HCT116 (cell line): ENCODE measurements at regions not wholly inside any gene's neighbourhood (a gene's known extent, or its start where the extent isn't known, plus 50 kb on each side); places are given as distances from the start of the nearest gene placed in this dataset.

Experiments used
- ATAC-seq: fragments of 200-7000 bp; cut with Tn5 transposase; 2 replicates; pipeline ENCODE4 v1.9.1; 2020; ENCODE audit warnings: mild to moderate bottlenecking, moderate library complexity
- BruUV-seq: library from RNA; stranded (reverse); fragments of 400-500 nt; replicated peaks from 2 replicates; lab custom pipeline; 2021; lab: Mats Ljungman, UMichigan
- CTCF ChIA-PET: fragments of 300-600 bp; sonication (Branson Sonifier 250); formaldehyde crosslinking; loops from one replicate; lab custom pipeline; 2021; ENCODE audit warnings: antibody characterized with exemption; lab: Charles Lee
- POLR2A ChIA-PET: fragments of 300-600, 350-600 bp; sonication (Branson Sonifier 250); formaldehyde crosslinking; loops from one replicate; lab custom pipeline; 2021; ENCODE audit warnings: antibody characterized with exemption; lab: Charles Lee
- RAD21 ChIA-PET, 2 experiments: fragments of 300-600 bp; sonication (Branson Sonifier 250); formaldehyde crosslinking; loops; one replicate each; lab custom pipeline; 2023; ENCODE audit warnings: low total read pairs in 2 of 2; ENCODE audit not compliant: uncharacterized antibody in 2 of 2, unreplicated experiment in 2 of 2, low non-redundant PET in 1 of 2; lab: Charles Lee
- DNase-seq: peaks from one replicate; pipeline ENCODE4 v3.0.0-alpha.2; 2010; ENCODE audit warnings: low read depth, low spot score
- H2AFZ ChIP-seq: fragments of 200-600 bp; shearing (Covaris generic), sonication (generic); 2 replicates; pipeline ENCODE4 v1.6.1; 2017; ENCODE audit warnings: low read depth, mixed run types, mixed read lengths, antibody characterized with exemption, low read length; ENCODE audit not compliant: poor library complexity, severe bottlenecking
- H3K27ac ChIP-seq: 2 replicates; pipeline ENCODE4 v1.5.1; 2012; ENCODE audit warnings: low read depth, low read length
- H3K27me3 ChIP-seq: fragments of 200-600 bp; sonication (generic); 2 replicates; pipeline ENCODE4 v1.6.1; 2016; ENCODE audit warnings: mixed run types, low read length, mixed read lengths; ENCODE audit not compliant: insufficient read depth
- H3K36me3 ChIP-seq, 2 experiments: fragments of 200-500 bp in 1 of 2; fragments of 200-600 bp in 1 of 2; sonication (Bioruptor generic) in 1 of 2; sonication (generic) in 1 of 2; 2 replicates each; pipeline versions ENCODE4 v1.5.1 to v1.6.1; 2014 to 2016; ENCODE audit warnings: low read length in 2 of 2, inconsistent platforms in 1 of 2, mixed read lengths in 1 of 2, mixed run types in 1 of 2; ENCODE audit not compliant: insufficient read depth in 2 of 2, control insufficient read depth in 1 of 2
- H3K4me1 ChIP-seq, 2 experiments: fragments of 200-600 bp in 1 of 2; sonication (generic) in 1 of 2; 2 replicates each; pipeline versions ENCODE4 v1.5.1 to v1.6.1; 2012 to 2017; ENCODE audit warnings: low read length in 2 of 2, inconsistent platforms in 1 of 2, mild to moderate bottlenecking in 1 of 2, mixed read lengths in 1 of 2, mixed run types in 1 of 2, moderate library complexity in 1 of 2; ENCODE audit not compliant: insufficient read depth in 2 of 2, control insufficient read depth in 1 of 2
- H3K4me2 ChIP-seq: fragments of 200-600 bp; sonication (generic); 2 replicates; pipeline ENCODE4 v1.6.1; 2017; ENCODE audit warnings: mixed run types, low read length, mixed read lengths
- H3K4me3 ChIP-seq, 2 experiments: fragments of 200-600 bp in 1 of 2; sonication (generic) in 1 of 2; replicated peaks in 1 of 2; 2 replicates each; pipeline ENCODE4 v1.5.1; 2011 to 2016; ENCODE audit warnings: low read length in 2 of 2, control low read depth in 1 of 2, low read depth in 1 of 2, mild to moderate bottlenecking in 1 of 2, mixed read lengths in 1 of 2, mixed run types in 1 of 2
- H3K79me2 ChIP-seq: fragments of 200-600 bp; sonication (generic); 2 replicates; pipeline ENCODE4 v1.6.1; 2017; ENCODE audit warnings: mild to moderate bottlenecking, mixed run types, low read length, moderate library complexity, mixed read lengths; ENCODE audit not compliant: insufficient read depth
- H3K9ac ChIP-seq: fragments of 200-600 bp; sonication (generic); 2 replicates; pipeline ENCODE4 v1.6.1; 2016; ENCODE audit warnings: low read length, mixed read lengths
- H3K9me2 ChIP-seq: fragments of 200-600 bp; sonication (generic), shearing (Covaris generic); 2 replicates; pipeline ENCODE4 v1.6.1; 2017; ENCODE audit warnings: mixed run types, mild to moderate bottlenecking, moderate library complexity; ENCODE audit not compliant: insufficient read depth
- H3K9me3 ChIP-seq, 2 experiments: fragments of 200-500 bp in 1 of 2; fragments of 200-600 bp in 1 of 2; sonication (Bioruptor generic) in 1 of 2; sonication (generic) in 1 of 2; 2 replicates each; pipeline ENCODE4 v1.6.1; 2014 to 2017; ENCODE audit warnings: low read length in 2 of 2, mixed read lengths in 2 of 2, inconsistent platforms in 1 of 2, low read depth in 1 of 2, mild to moderate bottlenecking in 1 of 2, mixed run types in 1 of 2, moderate library complexity in 1 of 2; ENCODE audit not compliant: control insufficient read depth in 1 of 2, insufficient read depth in 1 of 2
- H4K20me1 ChIP-seq: fragments of 200-600 bp; sonication (generic), shearing (Covaris generic); 2 replicates; pipeline ENCODE4 v1.6.1; 2017; ENCODE audit warnings: mixed run types, mild to moderate bottlenecking, moderate library complexity; ENCODE audit not compliant: insufficient read depth
- ATF3 ChIP-seq: IDR thresholded peaks from 2 replicates; pipeline ENCODE4 v1.6.1; 2012
- CBX3 ChIP-seq: IDR thresholded peaks from 2 replicates; pipeline ENCODE4 v1.6.1; 2012; ENCODE audit warnings: low read depth
- CEBPB ChIP-seq: IDR thresholded peaks from 2 replicates; pipeline ENCODE4 v1.6.1; 2012; ENCODE audit warnings: low read depth
- EGR1 ChIP-seq: IDR thresholded peaks from 2 replicates; pipeline ENCODE4 v1.6.1; 2012; ENCODE audit warnings: low read depth
- ELF1 ChIP-seq: IDR thresholded peaks from 2 replicates; pipeline ENCODE4 v1.6.1; 2012; ENCODE audit warnings: low read depth, borderline replicate concordance
- EZH2 ChIP-seq: fragments of 200-600 bp; sonication (generic); IDR thresholded peaks from 2 replicates; pipeline ENCODE4 v1.6.1; 2017; ENCODE audit warnings: antibody characterized with exemption, mixed run types
- MAX ChIP-seq: IDR thresholded peaks from 2 replicates; pipeline ENCODE4 v1.6.1; 2012
- POLR2AphosphoS5 ChIP-seq: IDR thresholded peaks from 2 replicates; pipeline ENCODE4 v1.6.1; 2011; ENCODE audit warnings: mild to moderate bottlenecking, low read depth, low read length, moderate library complexity
- REST ChIP-seq: IDR thresholded peaks from 2 replicates; pipeline ENCODE4 v1.6.1; 2012; ENCODE audit warnings: low read depth
- SIN3A ChIP-seq: IDR thresholded peaks from 2 replicates; pipeline ENCODE4 v1.6.1; 2012; ENCODE audit warnings: low read depth
- SP1 ChIP-seq: IDR thresholded peaks from 2 replicates; pipeline ENCODE4 v1.6.1; 2012; ENCODE audit warnings: low read depth
- SRF ChIP-seq: IDR thresholded peaks from 2 replicates; pipeline ENCODE4 v1.6.1; 2012; ENCODE audit warnings: low read depth
- TCF7L2 ChIP-seq: IDR thresholded peaks from 2 replicates; pipeline ENCODE4 v1.7.0; 2011; ENCODE audit warnings: borderline replicate concordance, inconsistent platforms; ENCODE audit not compliant: insufficient read depth, insufficient read length; ENCODE audit errors: extremely low read depth
- ZNF274 ChIP-seq: fragments of 200-500 bp; sonication (Bioruptor generic); IDR thresholded peaks from 2 replicates; pipeline ENCODE4 v1.6.1; 2014; ENCODE audit warnings: mild to moderate bottlenecking, low read depth, low read length, inconsistent platforms
- intact Hi-C: fragments of 100-400 bp; cut with micrococcal nuclease; formaldehyde crosslinking; loops from 2 replicates; pipeline ENCODE4 v1.10.0; 2022
- TF ChIP-seq, protein P1 (sequence below): IDR thresholded peaks from 2 replicates; pipeline ENCODE4 v1.6.1; 2011; ENCODE audit warnings: mild to moderate bottlenecking, low read length, moderate library complexity; ENCODE audit not compliant: insufficient replicate concordance; ENCODE audit errors: extremely low read depth
- TF ChIP-seq, protein P2 (sequence below), 3 experiments: fragments of 200-600 bp in 1 of 3; sonication (generic) in 1 of 3; IDR thresholded peaks in 2 of 3; conservative IDR thresholded peaks in 1 of 3; 2 replicates each; pipeline ENCODE4 v1.5.1; 2012 to 2017; ENCODE audit warnings: low read depth in 2 of 3, low read length in 2 of 3, antibody characterized with exemption in 1 of 3, borderline replicate concordance in 1 of 3, control low read depth in 1 of 3, mild to moderate bottlenecking in 1 of 3, mixed read lengths in 1 of 3, mixed run types in 1 of 3, moderate library complexity in 1 of 3; ENCODE audit not compliant: insufficient read depth in 1 of 3

- ATAC-seq (no peak), DNase-seq (no peak)
- Histone ChIP-seq H3K79me2 (no peaks in the 10 kb centered on the region), H3K9me3 (no peaks in the 10 kb centered on the region), H3K4me1 (no peaks in the 10 kb centered on the region), H3K4me3 (no peak overlapping the region), H3K9ac (no peak overlapping the region), H3K27ac (no peak overlapping the region), H4K20me1 (no peaks in the 10 kb centered on the region), H3K27me3 (no peaks in the 10 kb centered on the region), H3K36me3 (no peaks in the 10 kb centered on the region), H3K4me2 (no peak overlapping the region), H2AFZ (no peak overlapping the region), H3K9me2 (no peaks in the 10 kb centered on the region)
- ChIA-PET RAD21 (no interaction called here), CTCF (no interaction called here), POLR2A (no interaction called here)
- BruUV-seq: no TSS peak
- TF ChIP-seq SP1 (no peak), TCF7L2 (no peak), CBX3 (no peak), SIN3A (no peak), EGR1 (no peak), EZH2 (no peak), MAX (no peak), REST (no peak), ZNF274 (no peak), ATF3 (no peak), SRF (no peak), CEBPB (no peak), ELF1 (no peak), POLR2AphosphoS5 (no peak)
- TF ChIP-seq, protein P1, sequence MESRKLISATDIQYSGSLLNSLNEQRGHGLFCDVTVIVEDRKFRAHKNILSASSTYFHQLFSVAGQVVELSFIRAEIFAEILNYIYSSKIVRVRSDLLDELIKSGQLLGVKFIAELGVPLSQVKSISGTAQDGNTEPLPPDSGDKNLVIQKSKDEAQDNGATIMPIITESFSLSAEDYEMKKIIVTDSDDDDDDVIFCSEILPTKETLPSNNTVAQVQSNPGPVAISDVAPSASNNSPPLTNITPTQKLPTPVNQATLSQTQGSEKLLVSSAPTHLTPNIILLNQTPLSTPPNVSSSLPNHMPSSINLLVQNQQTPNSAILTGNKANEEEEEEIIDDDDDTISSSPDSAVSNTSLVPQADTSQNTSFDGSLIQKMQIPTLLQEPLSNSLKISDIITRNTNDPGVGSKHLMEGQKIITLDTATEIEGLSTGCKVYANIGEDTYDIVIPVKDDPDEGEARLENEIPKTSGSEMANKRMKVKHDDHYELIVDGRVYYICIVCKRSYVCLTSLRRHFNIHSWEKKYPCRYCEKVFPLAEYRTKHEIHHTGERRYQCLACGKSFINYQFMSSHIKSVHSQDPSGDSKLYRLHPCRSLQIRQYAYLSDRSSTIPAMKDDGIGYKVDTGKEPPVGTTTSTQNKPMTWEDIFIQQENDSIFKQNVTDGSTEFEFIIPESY: no peak
- TF ChIP-seq, protein P2, sequence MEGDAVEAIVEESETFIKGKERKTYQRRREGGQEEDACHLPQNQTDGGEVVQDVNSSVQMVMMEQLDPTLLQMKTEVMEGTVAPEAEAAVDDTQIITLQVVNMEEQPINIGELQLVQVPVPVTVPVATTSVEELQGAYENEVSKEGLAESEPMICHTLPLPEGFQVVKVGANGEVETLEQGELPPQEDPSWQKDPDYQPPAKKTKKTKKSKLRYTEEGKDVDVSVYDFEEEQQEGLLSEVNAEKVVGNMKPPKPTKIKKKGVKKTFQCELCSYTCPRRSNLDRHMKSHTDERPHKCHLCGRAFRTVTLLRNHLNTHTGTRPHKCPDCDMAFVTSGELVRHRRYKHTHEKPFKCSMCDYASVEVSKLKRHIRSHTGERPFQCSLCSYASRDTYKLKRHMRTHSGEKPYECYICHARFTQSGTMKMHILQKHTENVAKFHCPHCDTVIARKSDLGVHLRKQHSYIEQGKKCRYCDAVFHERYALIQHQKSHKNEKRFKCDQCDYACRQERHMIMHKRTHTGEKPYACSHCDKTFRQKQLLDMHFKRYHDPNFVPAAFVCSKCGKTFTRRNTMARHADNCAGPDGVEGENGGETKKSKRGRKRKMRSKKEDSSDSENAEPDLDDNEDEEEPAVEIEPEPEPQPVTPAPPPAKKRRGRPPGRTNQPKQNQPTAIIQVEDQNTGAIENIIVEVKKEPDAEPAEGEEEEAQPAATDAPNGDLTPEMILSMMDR (IDR thresholded peaks at IDR 0.05 in 2 of 3, conservative IDR thresholded peaks at IDR 0.05 in 1 of 3; ENCODE audit: borderline replicate concordance in 1 of 3, insufficient read depth in 1 of 3, low read depth in 2 of 3, low read length in 2 of 3): no peak
- intact Hi-C loops: no loop called here
Measured at GRCh38 chr4:134122903-134123302, 78.7 kb downstream of the PABPC4L start.
